HG03354 (cell line): ENCODE measurements at regions not wholly inside any gene's neighbourhood (a gene's known extent, or its start where the extent isn't known, plus 50 kb on each side); places are given as distances from the start of the nearest gene placed in this dataset.
"Not testable (repeated sequence)": the region's sequence is repeated elsewhere in the genome, so short reads cannot be mapped to it uniquely, and the experiment has no call there.

Source experiments
- ATAC-seq: cut with Tn5 transposase; IDR thresholded peaks from one replicate; pipeline ENCODE4 v1.9.1; 2021; ENCODE audit warnings: mild to moderate bottlenecking; ENCODE audit not compliant: unreplicated experiment, poor library complexity, severe bottlenecking

GRCh38 chr5:143519215-143519614 lies 115.7 kb upstream of the NR3C1 start:
- not testable (repeated sequence) for ATAC-seq

- not testable (repeated sequence) for ATAC-seq
Observed at GRCh38 chr5:143517824-143518223, 114.3 kb upstream of the NR3C1 start.

- ATAC-seq = no peak
Observed at GRCh38 chr5:143516249-143516648, 112.8 kb upstream of the NR3C1 start.

- no peak for ATAC-seq
Observed at GRCh38 chr5:143515829-143516228, 112.3 kb upstream of the NR3C1 start.

- ATAC-seq = no peak
Observed at GRCh38 chr5:143514616-143515335, 111.3 kb upstream of the NR3C1 start.

GRCh38 chr5:143513720-143514119 lies 110.2 kb upstream of the NR3C1 start:
- no peak for ATAC-seq

- ATAC-seq = no peak
Observed at GRCh38 chr5:143511736-143512135, 108.2 kb upstream of the NR3C1 start.

- ATAC-seq = peak; percentile 81
Observed at GRCh38 chr5:143509758-143510221, 106.3 kb upstream of the NR3C1 start.

- ATAC-seq = no peak
Observed at GRCh38 chr5:143506836-143507552, 103.5 kb upstream of the NR3C1 start.

GRCh38 chr5:143505934-143506333 lies 102.4 kb upstream of the NR3C1 start:
- no peak for ATAC-seq

GRCh38 chr5:143505354-143505753 lies 101.9 kb upstream of the NR3C1 start:
- no peak for ATAC-seq

GRCh38 chr5:143501310-143502044 lies 98.0 kb upstream of the NR3C1 start:
- no peak for ATAC-seq

GRCh38 chr5:143499480-143500114 lies 96.1 kb upstream of the NR3C1 start:
- ATAC-seq = no peak

- ATAC-seq = no peak
Observed at GRCh38 chr5:143498821-143499220, 95.3 kb upstream of the NR3C1 start.

- ATAC-seq = no peak
Observed at GRCh38 chr5:143497749-143498148, 94.3 kb upstream of the NR3C1 start.

- no peak for ATAC-seq
Observed at GRCh38 chr5:143496943-143497342, 93.5 kb upstream of the NR3C1 start.

- no peak for ATAC-seq
Observed at GRCh38 chr5:143495821-143496275, 92.4 kb upstream of the NR3C1 start.

- no peak for ATAC-seq
Observed at GRCh38 chr5:143495110-143495509, 91.6 kb upstream of the NR3C1 start.

- no peak for ATAC-seq
Observed at GRCh38 chr5:143494595-143494994, 91.1 kb upstream of the NR3C1 start.

GRCh38 chr5:143494162-143494561 lies 90.7 kb upstream of the NR3C1 start:
- ATAC-seq = no peak
